HG02588 (cell line): ENCODE measurements at regions not wholly inside any gene's neighbourhood (a gene's known extent, or its start where the extent isn't known, plus 50 kb on each side); places are given as distances from the start of the nearest gene placed in this dataset.

Experiments
- ATAC-seq: cut with Tn5 transposase; IDR thresholded peaks from one replicate; pipeline ENCODE4 v1.9.1; 2021; ENCODE audit warnings: mild to moderate bottlenecking, moderate library complexity; ENCODE audit not compliant: unreplicated experiment

DNA sequence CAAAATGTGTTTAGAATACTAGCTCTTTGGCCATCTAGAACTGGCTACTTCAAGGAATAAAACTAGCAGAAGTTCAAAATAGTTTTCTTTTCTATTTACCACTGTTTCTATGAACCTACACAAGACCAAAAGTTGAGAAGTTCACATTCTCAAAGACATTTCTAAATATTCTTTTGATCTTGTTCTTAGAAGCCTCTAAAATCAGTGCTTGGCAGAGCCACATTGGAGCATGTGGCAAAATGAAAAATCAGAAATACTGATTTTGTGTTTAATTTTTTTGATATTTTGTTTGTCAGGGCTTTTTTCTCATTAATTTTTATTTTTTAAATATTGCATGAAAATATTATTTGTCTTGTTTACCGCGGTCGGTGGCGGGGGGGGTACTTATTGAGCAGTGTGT, 853.8 kb upstream of the INTU start:
- no peak for ATAC-seq

DNA sequence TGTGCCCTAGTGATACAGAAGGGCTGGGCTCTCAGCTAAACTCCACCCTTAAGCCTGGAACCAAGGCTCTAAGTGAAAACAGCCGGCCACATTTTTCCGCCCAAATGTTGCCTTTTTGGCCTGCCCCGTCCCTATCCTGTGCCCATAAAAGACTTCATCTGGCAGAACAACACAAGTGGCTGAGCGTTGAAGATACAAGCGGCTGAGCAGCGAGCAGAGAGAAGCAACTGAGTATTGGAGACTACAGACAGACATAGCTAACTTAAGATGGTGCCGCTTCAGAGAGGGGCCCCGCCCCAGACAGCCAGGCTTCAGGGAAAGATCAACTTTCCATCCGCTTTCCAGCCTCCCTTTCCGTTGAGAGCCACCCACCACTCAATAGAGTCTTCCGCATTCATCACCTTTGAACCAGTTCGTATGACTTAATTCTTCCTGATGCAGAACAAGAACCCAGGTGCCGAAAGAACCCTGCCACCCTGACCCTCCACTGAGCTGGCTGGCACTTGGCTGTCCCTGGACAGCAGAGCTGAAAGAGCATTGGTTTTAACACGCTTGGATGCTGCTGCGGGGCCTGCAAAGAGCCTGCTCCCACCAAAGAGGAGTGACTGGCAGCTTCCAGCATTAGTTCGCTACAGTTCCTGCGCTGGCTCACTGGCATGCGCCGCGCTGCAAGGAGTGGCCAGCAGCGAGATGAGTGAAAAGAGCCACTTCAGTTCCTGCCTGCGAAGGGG, 853.2 kb upstream of the INTU start:
- ATAC-seq, result no peak

DNA sequence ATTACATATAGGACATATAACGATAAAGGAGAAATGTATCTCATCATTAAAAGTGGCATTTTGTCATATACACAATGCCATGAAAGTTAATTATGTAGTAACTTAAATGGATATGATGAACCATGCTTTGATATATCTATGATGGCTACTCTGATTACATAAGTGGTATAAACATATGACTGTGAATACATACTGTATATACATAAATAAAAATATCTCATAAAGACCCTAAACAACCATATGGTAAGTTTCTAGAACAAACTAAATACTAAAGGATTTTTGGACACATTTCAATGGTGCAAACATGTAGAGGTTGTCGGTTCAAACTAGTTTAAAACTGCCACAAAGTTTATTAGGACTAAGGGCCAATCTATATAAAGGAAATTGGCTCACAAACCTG, 849.6 kb upstream of the INTU start:
- no peak for ATAC-seq

DNA sequence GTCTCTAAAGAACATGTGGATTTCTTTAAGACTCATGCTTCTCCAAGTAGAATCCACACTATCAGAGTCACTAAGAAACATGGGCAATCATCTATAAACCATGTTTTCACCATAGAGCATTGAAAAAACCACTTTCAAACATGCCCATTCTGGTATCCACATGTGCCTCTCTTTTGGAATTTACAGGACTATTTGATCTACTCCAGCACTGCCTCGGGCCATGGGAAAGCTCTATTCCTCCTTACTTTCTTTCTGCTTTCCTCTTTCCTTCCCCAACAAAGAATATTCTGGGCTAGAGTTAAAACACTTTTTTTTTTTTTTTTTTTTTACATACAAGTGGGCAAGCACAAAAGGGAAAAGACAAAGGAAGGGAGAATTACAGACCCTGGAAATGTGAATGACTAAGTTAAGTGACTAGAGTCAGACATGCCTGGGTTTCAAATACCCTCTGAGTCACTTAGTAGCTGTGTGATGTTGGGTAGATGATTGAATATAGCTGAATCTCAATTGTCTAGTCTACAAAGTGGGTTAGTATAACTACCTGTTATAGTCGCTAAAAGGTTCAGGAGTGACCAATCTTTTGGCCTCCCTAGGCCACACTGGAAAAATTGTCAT, 847.7 kb upstream of the INTU start:
- ATAC-seq, result no peak

DNA sequence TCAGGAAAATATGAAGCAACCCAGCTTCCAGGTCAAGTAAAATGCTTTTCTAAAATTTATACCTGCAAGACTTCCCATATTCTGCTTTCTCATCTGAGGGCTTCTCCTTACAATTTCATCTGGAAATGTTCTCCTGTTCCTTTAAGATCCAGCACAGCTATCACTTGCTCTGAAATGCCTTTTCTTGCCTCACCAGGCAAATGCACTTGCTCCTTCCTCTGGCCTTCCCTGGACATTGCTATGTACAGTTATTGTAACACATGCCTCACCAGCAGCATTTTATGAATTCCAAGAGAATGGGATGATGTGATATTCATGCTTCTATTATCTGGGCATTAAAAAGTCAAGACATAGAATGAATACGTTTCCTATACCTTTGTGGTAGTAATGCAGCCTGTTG, 842.1 kb upstream of the INTU start:
- ATAC-seq, result no peak

DNA sequence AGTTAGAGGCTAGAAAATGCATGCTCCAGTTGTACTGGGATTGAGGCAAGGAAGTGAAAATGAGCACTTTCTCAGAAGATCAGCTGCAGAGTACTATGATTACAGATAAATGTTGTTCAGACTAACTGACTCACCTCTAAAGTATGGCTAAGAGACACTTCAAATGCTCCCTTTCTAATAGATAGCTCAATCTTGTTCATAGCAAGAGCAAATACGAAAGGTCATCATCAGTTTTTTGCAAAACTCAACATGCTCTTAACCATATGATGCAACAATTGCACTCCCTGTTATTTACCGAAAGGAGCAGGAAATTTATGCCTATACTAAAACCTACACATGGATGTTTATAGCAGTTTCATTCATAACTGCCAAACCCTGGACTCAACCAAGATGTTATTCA, 838.4 kb upstream of the INTU start:
- ATAC-seq, result no peak

DNA sequence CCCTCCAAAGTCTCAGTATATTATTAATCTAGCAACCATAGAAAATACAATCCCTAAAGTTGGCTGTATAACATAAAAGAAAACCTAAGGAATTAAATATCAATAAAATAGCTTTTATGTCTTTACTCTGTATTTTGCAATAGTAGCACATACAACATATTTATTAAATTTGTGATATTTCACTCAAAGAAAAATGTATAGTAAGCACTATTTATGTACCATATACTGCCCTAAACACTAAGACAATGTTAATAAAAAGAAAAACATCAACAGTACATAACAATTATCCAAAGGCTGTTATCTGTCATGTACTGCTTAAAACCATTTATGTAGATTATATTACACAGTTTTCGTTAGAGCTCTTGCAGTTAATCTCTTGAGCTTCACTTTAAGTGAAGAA, 834.5 kb upstream of the INTU start:
- no peak for ATAC-seq

DNA sequence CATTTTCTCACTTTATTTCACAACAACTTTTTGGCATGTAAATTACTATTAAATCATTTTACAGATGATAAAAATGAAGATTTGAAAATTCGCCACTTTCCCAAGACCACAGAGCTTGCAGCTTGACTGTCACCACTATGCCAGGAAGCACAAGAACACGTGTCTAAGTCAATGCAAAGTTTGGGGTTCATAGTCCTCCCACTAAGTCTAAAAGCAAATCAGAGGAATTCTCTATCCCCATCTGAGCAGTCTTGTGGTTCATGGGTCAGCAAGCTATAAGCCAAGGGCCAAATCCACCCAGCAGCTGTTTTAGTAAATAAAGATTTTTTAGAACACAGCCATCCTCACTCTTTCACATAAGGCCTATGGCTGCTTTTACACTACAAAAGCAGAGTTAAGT, 833.3 kb upstream of the INTU start:
- no peak for ATAC-seq

DNA sequence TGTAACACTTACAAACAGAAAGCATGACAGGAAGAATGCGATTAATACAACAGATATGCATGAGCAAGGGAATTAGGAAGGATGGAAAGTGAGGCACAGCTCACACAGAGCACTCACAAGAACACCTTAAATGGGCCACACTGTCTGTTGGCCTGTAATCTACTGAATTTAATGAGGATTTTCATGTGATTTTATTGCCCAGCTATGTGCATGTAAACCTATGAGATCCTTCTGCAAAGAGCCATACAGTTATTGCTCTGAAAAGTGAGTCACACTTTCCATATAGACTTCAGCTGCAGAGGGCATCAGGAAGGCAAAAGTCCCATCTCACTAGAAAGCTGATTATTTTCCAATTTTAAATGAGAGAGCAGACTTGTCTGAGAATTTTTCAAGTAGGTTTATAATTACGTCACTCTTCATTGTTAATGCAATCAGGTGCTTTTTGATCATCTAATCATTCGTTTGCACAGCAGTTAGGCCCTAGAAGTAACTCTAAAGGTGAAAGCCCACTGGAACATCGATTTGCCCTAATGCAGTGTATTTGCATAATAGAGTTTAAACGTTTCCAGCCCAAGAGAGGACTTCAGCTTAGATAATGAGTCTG, 832.7 kb upstream of the INTU start:
- ATAC-seq, result no peak

DNA sequence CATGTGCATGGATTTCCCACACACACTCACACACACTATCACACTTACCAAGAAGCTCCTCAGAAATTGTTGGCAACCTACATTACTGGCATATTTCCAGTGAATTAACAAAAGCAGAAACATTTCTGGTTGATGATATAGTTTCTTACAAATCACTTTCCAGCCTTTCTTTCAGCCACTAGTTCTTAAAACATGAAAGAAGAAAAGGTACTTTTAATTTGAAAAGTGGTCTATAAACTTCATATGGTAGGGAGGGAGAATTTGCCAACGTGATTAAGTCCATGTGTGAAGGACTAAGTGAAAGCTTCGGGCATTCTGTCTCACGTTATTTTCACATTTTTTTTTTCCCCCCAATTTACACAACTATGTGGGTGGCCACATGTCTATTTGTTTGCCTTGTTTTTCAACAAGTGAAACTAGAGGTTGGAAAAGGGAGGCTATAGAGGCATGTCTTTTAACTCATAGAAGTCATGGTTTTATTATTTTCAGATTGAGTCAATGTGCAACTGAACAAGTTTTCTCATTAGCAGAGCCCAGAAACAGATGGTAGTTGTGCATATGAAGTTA, 832.1 kb upstream of the INTU start:
- ATAC-seq, result no peak

DNA sequence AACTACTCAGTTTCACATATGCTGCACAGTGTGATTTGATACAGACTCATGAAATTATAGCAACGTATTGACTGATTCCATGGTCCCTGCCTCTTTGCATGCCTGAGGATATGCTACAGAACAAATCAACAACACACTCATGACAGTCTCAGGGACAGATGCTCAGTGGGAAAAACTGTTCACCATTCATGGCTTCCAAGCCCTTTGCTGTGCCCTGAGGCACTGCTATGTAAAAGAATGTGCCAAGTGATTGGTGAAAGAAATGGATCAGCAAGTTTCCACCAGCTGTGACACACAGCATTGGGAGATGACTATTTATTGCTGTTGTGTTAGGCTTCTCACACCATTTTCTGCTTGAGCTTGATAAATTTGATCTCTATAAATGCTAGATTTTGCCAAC, 825.6 kb upstream of the INTU start:
- ATAC-seq, result no peak

DNA sequence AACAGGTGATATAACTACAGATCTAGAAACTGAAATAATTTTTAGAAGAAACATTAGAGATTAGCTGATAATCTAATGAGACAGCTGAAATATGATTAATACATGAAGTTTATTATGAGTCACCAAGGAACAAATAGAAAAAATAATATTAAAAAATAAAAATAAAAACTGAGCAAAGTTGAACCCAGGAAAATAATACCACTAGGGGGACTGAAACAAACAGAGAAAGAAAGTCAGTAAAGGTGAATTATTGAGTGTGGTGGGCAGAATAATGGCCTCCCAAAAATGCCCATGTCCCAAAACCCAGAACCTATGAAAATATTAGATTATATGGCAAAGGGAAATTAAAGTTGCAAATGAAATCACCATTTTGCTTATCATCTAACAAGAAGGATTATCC, 820.7 kb upstream of the INTU start:
- ATAC-seq, result no peak

DNA sequence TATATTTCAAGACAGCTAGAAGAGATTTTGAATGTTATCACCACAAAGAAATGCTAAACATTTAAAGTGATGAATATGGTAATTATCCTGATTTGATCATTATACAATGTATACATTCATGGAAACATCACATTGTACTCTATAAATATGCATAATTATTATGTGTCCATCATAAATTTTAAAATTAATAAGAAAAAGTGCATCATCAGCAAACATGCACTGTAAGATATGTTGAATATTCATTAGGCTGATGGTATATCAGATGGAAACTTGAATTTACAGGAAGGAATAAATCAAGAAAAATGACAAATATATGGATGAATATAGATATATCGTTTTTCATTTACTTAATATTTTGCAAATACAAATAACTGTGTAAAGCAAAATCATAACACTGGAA, 812.1 kb upstream of the INTU start:
- ATAC-seq, result no peak

DNA sequence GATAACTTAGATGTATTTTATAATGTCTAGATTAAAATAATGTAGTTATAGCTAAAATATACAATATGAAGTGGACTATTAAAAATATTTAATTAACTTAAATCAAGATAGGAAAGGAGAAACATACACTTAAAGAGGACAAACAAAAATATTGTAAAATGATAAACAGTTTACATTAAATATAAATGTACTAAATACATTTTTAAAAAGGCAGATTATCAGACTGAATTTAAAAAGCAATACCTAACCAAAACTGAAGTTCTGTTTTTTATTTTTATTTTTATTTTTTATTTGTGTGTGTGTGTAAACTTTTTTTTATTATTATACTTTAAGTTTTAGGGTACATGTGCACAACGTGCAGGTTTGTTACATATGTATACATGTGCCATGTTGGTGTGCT, 811.6 kb upstream of the INTU start:
- no peak for ATAC-seq

DNA sequence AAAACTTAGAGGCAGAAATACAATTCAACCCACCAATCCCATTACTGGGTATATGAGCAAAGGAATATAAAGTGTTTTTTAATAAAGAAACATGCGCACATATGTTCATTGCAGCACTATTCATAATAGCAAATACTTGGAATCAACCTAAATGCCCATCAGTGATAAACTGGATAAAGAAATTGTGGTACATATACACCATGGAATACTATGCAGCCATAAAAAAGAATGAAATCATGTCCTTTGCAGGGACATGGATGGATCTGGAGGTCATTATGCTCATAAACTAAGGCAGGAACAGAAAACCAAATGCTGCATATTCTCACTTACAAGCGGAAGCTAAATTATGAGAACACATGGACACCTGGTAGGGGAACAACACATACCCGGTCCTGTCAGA, 807.7 kb upstream of the INTU start:
- no peak for ATAC-seq

DNA sequence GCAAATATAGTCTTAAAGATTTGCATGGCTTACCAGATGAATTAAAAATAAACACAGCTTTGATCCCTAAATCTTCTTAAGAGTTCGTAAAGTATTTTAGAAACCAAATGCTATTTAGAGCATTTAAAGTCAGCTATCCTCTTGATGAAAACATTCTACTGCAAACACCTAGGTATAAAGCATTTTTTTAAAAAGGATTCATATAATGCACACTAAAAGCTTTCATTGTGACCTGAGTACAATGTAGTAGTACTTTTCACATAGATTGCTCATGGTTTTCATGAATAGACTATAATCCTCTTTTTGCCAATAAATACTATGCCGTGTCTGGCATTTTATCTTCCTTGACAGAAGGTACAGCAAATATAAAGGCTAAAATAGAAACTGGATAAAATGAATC, 805.1 kb upstream of the INTU start:
- no peak for ATAC-seq

DNA sequence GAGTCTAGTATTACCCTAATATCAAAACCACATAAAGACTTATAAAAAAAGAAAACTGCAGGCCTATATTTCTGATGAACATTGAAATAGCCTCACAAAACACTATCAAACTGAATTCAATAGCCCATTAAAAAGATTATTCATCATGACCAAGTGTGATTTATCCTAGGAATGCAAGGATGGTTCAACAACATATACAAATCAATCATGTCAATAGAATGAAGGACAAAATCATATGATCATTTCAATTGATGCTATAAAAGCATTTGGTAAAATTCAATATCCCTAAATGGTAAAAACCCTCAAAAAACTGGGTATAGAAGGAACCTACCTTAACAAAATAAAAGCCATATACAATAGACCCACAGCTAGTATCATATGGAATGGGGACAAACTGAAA, 797.9 kb upstream of the INTU start:
- no peak for ATAC-seq

DNA sequence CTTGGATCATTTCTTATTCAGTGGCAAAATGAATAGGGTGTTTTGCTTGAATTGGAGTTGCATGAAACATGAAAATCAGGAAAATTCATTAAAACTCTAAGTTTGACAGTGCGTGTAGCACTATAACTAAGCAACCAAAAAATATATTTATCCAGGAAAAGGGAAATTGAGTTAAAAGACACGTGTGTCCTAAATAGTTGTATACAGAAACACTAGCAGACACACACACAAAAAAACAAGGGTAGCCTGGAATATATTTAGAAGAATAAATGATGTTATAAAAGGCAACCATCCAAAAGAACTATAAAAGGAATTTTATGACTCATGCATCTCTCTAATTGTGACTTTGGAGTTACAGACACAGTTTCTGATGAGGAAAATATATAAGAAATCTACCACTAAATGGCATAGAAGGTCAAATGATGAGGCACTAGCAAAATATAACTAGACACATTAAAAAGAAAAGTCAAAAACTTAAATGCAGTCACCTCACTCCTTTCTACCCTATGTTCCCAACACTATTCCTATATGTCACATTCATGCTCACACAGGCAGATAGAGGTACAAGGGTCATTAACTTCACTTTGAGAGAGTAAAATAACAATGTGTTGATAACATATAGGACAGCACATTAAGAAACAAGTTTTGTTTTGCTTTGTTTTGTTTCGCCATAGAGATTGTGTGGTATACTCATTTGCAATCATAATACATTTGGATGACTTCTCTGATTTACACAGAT, 793.6 kb upstream of the INTU start:
- ATAC-seq, result no peak

DNA sequence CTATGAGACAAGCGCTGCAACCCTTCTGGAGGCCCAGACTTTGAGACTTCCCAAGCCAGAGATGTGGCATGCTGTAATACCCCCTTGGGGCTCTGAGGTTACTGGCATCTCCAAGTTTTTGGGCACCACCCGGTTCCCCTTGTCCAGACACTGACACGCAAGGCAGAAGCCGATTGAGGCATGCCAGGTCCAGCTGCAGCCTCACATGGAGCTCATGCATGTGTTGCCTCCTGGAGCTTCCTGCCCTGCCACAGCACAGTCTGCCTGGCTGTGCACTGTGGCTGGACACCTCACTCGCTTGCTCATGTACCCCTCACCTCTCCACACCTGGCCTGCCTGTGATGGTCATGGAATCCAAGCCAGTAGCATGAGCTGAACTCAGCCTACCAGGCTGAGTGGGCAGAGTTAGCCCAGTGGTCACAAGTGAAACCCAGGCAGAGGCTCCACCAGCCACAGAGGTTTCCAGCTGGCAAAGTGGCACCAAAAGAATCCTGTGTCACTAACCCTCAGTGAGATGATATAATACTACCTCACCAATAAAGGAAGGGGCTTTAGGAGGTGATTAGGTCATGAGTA, 789.2 kb upstream of the INTU start:
- ATAC-seq, result no peak

DNA sequence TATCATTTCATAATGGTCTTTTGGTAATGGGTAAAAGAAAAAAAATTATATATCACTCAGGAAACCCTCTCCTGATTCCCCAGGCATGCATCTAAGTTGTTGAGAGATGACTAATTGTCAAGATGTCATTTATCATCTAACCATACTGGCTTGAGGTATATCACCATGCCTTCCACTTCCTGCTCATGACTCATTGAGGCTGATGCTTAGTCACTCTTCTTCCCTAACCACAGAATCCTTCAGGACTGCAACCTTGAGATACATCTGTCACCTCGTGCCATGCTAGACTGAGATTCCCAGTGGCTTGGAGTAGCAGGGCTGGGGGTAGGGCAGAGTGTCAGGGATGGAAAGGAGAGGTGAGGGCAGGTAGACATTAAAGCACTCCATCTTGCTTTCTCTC, 782.5 kb upstream of the INTU start:
- no peak for ATAC-seq

DNA sequence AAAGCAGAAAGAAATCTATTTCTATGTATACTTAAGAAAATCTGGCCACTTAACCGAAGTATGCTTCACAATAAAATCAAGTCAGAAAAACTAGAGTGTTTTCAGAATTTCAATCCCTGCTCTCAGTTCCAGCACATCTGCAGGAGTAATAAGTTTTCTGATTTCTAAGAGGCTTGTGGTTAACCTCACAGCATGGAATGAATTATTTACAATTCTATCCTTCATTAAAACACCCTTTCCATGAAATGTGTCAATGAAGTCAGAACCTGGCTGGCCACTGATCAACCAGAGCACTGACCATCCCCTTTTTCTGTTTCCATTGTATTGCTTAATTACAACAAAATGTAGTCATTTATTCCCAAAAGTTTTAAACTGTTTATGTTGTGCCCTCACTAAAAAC, 781.4 kb upstream of the INTU start:
- ATAC-seq, result no peak
